ENCODE measurements at regions not wholly inside any gene's neighbourhood (a gene's known extent, or its start where the extent isn't known, plus 50 kb on each side); places are given as distances from the start of the nearest gene placed in this dataset.

DNA sequence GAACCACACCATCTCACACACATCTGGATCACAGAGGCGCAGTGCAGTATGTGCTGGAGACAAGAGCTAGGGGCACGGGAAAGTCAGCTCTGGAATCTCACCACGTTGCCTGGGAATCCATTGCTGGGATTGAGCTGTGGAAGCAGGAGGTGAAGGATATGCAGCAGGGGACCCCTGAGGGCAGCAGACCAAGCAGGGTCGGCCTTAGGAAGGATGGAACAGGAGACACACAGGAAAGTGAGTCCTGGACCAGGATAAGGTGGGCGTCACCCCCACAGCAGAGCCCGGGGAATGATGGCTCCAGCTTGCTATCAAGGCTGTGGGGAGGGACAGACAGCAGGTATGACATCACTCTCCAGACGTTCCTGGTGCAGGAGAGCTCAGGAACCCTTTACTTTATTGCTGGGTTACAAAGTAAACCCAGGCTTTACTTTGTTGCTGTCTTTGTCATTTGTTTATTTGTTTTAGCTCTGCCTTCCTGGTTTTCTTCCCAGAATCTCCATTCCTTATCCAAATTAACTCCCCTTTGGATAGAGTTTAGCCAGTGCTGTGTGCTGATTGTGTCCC, 329.8 kb upstream of the MYT1L start (continued):
- TF ChIP-seq, protein P1, sequence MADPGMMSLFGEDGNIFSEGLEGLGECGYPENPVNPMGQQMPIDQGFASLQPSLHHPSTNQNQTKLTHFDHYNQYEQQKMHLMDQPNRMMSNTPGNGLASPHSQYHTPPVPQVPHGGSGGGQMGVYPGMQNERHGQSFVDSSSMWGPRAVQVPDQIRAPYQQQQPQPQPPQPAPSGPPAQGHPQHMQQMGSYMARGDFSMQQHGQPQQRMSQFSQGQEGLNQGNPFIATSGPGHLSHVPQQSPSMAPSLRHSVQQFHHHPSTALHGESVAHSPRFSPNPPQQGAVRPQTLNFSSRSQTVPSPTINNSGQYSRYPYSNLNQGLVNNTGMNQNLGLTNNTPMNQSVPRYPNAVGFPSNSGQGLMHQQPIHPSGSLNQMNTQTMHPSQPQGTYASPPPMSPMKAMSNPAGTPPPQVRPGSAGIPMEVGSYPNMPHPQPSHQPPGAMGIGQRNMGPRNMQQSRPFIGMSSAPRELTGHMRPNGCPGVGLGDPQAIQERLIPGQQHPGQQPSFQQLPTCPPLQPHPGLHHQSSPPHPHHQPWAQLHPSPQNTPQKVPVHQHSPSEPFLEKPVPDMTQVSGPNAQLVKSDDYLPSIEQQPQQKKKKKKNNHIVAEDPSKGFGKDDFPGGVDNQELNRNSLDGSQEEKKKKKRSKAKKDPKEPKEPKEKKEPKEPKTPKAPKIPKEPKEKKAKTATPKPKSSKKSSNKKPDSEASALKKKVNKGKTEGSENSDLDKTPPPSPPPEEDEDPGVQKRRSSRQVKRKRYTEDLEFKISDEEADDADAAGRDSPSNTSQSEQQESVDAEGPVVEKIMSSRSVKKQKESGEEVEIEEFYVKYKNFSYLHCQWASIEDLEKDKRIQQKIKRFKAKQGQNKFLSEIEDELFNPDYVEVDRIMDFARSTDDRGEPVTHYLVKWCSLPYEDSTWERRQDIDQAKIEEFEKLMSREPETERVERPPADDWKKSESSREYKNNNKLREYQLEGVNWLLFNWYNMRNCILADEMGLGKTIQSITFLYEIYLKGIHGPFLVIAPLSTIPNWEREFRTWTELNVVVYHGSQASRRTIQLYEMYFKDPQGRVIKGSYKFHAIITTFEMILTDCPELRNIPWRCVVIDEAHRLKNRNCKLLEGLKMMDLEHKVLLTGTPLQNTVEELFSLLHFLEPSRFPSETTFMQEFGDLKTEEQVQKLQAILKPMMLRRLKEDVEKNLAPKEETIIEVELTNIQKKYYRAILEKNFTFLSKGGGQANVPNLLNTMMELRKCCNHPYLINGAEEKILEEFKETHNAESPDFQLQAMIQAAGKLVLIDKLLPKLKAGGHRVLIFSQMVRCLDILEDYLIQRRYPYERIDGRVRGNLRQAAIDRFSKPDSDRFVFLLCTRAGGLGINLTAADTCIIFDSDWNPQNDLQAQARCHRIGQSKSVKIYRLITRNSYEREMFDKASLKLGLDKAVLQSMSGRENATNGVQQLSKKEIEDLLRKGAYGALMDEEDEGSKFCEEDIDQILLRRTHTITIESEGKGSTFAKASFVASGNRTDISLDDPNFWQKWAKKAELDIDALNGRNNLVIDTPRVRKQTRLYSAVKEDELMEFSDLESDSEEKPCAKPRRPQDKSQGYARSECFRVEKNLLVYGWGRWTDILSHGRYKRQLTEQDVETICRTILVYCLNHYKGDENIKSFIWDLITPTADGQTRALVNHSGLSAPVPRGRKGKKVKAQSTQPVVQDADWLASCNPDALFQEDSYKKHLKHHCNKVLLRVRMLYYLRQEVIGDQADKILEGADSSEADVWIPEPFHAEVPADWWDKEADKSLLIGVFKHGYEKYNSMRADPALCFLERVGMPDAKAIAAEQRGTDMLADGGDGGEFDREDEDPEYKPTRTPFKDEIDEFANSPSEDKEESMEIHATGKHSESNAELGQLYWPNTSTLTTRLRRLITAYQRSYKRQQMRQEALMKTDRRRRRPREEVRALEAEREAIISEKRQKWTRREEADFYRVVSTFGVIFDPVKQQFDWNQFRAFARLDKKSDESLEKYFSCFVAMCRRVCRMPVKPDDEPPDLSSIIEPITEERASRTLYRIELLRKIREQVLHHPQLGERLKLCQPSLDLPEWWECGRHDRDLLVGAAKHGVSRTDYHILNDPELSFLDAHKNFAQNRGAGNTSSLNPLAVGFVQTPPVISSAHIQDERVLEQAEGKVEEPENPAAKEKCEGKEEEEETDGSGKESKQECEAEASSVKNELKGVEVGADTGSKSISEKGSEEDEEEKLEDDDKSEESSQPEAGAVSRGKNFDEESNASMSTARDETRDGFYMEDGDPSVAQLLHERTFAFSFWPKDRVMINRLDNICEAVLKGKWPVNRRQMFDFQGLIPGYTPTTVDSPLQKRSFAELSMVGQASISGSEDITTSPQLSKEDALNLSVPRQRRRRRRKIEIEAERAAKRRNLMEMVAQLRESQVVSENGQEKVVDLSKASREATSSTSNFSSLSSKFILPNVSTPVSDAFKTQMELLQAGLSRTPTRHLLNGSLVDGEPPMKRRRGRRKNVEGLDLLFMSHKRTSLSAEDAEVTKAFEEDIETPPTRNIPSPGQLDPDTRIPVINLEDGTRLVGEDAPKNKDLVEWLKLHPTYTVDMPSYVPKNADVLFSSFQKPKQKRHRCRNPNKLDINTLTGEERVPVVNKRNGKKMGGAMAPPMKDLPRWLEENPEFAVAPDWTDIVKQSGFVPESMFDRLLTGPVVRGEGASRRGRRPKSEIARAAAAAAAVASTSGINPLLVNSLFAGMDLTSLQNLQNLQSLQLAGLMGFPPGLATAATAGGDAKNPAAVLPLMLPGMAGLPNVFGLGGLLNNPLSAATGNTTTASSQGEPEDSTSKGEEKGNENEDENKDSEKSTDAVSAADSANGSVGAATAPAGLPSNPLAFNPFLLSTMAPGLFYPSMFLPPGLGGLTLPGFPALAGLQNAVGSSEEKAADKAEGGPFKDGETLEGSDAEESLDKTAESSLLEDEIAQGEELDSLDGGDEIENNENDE (IDR thresholded peaks at IDR 0.05; ENCODE audit: insufficient replicate concordance, low read length) = no peak
- TF ChIP-seq FOSL1 (IDR thresholded peaks at IDR 0.05; ENCODE audit: insufficient read depth, low read depth, low read length) (no peak), NANOG (IDR thresholded peaks at IDR 0.05; ENCODE audit: insufficient read depth, low read depth, low read length, poor library complexity, severe bottlenecking) (no peak), RNF2 (IDR thresholded peaks at IDR 0.05; ENCODE audit: borderline replicate concordance, low read depth, low read length, missing control alignments, poor library complexity, severe bottlenecking) (no peak), SIRT6 (IDR thresholded peaks at IDR 0.05; ENCODE audit: low read length) (no peak), TEAD4 (IDR thresholded peaks at IDR 0.05; ENCODE audit: low read depth, low read length) (no peak), BRCA1 (IDR thresholded peaks at IDR 0.05; ENCODE audit: low read depth, low read length) (no peak), POLR2A (IDR thresholded peaks at IDR 0.05; ENCODE audit: control extremely low read depth in 1 of 2, low read depth in 2 of 2, low read length in 2 of 2) (no peak), SP1 (IDR thresholded peaks at IDR 0.05; ENCODE audit: low read depth, low read length) (no peak), KDM5A (IDR thresholded peaks at IDR 0.05; ENCODE audit: low read length) (no peak), KDM1A (IDR thresholded peaks at IDR 0.05; ENCODE audit: borderline replicate concordance, low read length) (no peak), POLR2AphosphoS5 (IDR thresholded peaks at IDR 0.05; ENCODE audit: low read depth, low read length) (no peak), TCF12 (IDR thresholded peaks at IDR 0.05; ENCODE audit: low read depth, low read length) (no peak)

All from H1 (cell line).